PC-3 (cell line): ENCODE measurements at regions not wholly inside any gene's neighbourhood (a gene's known extent, or its start where the extent isn't known, plus 50 kb on each side); places are given as distances from the start of the nearest gene placed in this dataset.
"Not testable (repeated sequence)": the region's sequence is repeated elsewhere in the genome, so short reads cannot be mapped to it uniquely, and the experiment has no call there.

ENCODE experiments used
- ATAC-seq: fragments of 200-7000 bp; cut with Tn5 transposase; 2 replicates; pipeline ENCODE4 v1.9.1; 2020; ENCODE audit warnings: mild to moderate bottlenecking, moderate library complexity
- BruUV-seq: library from RNA; stranded (reverse); fragments of 400-500 nt; replicated peaks from 2 replicates; lab custom pipeline; 2021; lab: Mats Ljungman, UMichigan
- CTCF ChIA-PET: fragments of 300-600 bp; sonication (Branson Sonifier 250); formaldehyde crosslinking; loops from one replicate; lab custom pipeline; 2022; ENCODE audit warnings: antibody characterized with exemption; lab: Charles Lee
- POLR2A ChIA-PET: fragments of 300-600 bp; sonication (Branson Sonifier 250); formaldehyde crosslinking; loops from one replicate; lab custom pipeline; 2022; ENCODE audit warnings: antibody characterized with exemption; ENCODE audit not compliant: unreplicated experiment; lab: Charles Lee
- DNase-seq: peaks from one replicate; pipeline ENCODE4 v3.0.0-alpha.2; 2015
- H2AFZ ChIP-seq: fragments of 300-600 bp; sonication (generic); 2 replicates; pipeline ENCODE4 v1.6.0; 2016; ENCODE audit warnings: antibody characterized with exemption, low read length
- H3F3A ChIP-seq: fragments of 300-600 bp; sonication (generic); one replicate; pipeline ENCODE4 v1.6.0; 2017; ENCODE audit warnings: antibody characterized with exemption, low read length, control low read depth, mild to moderate bottlenecking; ENCODE audit not compliant: unreplicated experiment
- H3K27ac ChIP-seq: fragments of 300-600 bp; sonication (generic); 2 replicates; pipeline ENCODE4 v1.5.1; 2016; ENCODE audit warnings: mild to moderate bottlenecking, low read length
- H3K27me3 ChIP-seq: fragments of 300-600 bp; sonication (generic); 2 replicates; pipeline ENCODE4 v1.6.1; 2016; ENCODE audit warnings: low read length, mixed read lengths
- H3K36me3 ChIP-seq: fragments of 300-600 bp; sonication (generic); 2 replicates; pipeline ENCODE4 v1.6.1; 2016; ENCODE audit warnings: low read depth, mixed run types, low read length, mixed read lengths
- H3K4me1 ChIP-seq: fragments of 300-600 bp; sonication (generic); 2 replicates; pipeline ENCODE4 v1.5.1; 2016; ENCODE audit warnings: low read length; ENCODE audit not compliant: insufficient read depth
- H3K4me2 ChIP-seq: fragments of 300-600 bp; sonication (generic); 2 replicates; pipeline ENCODE4 v1.6.0; 2016; ENCODE audit warnings: low read length
- H3K4me3 ChIP-seq: fragments of 300-600 bp; sonication (generic); 2 replicates; pipeline ENCODE4 v1.5.1; 2016; ENCODE audit warnings: mild to moderate bottlenecking, low read length, mixed read lengths
- H3K79me2 ChIP-seq: fragments of 300-600 bp; sonication (generic); 2 replicates; pipeline ENCODE4 v1.6.1; 2017; ENCODE audit warnings: low read length, mixed read lengths
- H3K9ac ChIP-seq: fragments of 300-600 bp; sonication (generic); 2 replicates; pipeline ENCODE4 v1.6.0; 2016; ENCODE audit warnings: mild to moderate bottlenecking, low read length
- H3K9me2 ChIP-seq: fragments of 300-600 bp; sonication (generic); replicated peaks from 2 replicates; pipeline ENCODE4 v1.6.1; 2016; ENCODE audit warnings: mixed run types, low read length, mixed read lengths
- H3K9me3 ChIP-seq: fragments of 300-600 bp; sonication (generic); 2 replicates; pipeline ENCODE4 v1.6.1; 2016; ENCODE audit warnings: low read length, mixed read lengths
- H4K20me1 ChIP-seq: fragments of 300-600 bp; sonication (generic); 2 replicates; pipeline ENCODE4 v1.6.1; 2016; ENCODE audit warnings: low read length, mixed read lengths
- intact Hi-C: fragments of 100-400 bp; cut with micrococcal nuclease; formaldehyde crosslinking; loops from 2 replicates; pipeline ENCODE4 v1.9.0; 2023

DNA sequence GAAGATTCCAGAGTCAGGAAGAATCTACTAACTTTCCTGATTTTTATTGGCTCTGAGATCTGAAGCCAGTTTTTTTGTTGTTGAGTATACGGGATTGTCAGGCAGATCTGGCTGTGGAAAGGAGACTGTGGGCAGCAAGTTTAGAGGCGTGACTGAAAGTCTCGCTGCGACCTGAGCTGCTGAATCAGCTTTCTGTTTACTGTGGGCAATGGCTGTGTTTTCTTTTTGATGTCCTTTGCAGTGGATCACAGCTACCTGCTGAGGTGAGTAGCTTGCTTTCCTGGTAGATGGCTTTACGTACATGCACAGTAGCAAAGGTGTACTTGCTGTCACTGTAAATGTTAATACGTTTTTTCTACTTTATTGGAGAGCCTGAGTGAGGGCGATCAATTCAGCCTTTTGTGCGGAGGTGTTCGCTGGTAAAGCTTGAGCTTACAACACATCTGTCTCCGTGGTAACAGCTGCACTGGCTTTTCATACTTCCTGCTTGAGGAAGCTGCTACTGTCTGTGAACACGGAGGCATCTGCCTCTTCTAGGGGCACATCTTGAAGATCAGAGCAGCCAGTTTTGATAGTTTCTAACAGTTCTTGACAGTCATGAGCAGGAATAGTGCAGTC, 97.8 kb downstream of the ALG1L2 start:
- H3F3A ChIP-seq, H3K4me1 ChIP-seq, H3K4me3 ChIP-seq, ATAC-seq, H3K27me3 ChIP-seq, H2AFZ ChIP-seq, intact Hi-C loops, H3K36me3 ChIP-seq, H3K79me2 ChIP-seq, H3K9ac ChIP-seq, BruUV-seq, H4K20me1 ChIP-seq, POLR2A ChIA-PET, CTCF ChIA-PET, DNase-seq, H3K27ac ChIP-seq, H3K9me2 ChIP-seq, H3K4me2 ChIP-seq, H3K9me3 ChIP-seq: not testable (repeated sequence)

DNA sequence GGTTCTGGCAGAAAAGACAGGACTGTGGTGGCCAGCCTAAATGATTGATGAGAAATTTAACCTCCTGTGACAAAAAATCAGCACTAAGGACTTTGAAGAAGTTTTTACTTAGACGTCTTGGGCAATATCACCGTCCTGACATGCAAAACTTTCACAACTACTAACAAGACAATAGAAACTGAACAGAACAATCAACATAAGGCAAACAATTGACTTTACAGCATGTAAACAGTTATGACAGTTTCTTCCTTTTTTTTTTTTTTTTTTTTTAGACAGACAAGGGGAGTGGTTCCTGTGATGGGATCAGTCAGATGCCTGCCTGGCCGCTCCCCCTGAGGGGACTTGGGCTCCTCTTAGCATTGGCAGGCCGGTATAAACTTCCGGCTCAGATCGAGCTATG, 100.8 kb downstream of the ALG1L2 start:
- BruUV-seq, H3K27ac ChIP-seq, H3K4me2 ChIP-seq, H3K9me2 ChIP-seq, H2AFZ ChIP-seq, DNase-seq, H3K27me3 ChIP-seq, H3K9ac ChIP-seq, H3K9me3 ChIP-seq, H3K36me3 ChIP-seq, POLR2A ChIA-PET, H3K4me3 ChIP-seq, H3K79me2 ChIP-seq, H4K20me1 ChIP-seq, CTCF ChIA-PET, H3F3A ChIP-seq, intact Hi-C loops, ATAC-seq, H3K4me1 ChIP-seq: not testable (repeated sequence)

- H3K4me1 ChIP-seq, BruUV-seq, POLR2A ChIA-PET, DNase-seq, H4K20me1 ChIP-seq, H3K79me2 ChIP-seq, H2AFZ ChIP-seq, H3K9me3 ChIP-seq, H3F3A ChIP-seq, intact Hi-C loops, H3K27me3 ChIP-seq, H3K9ac ChIP-seq, H3K4me3 ChIP-seq, ATAC-seq, H3K27ac ChIP-seq, H3K36me3 ChIP-seq, H3K4me2 ChIP-seq, CTCF ChIA-PET, H3K9me2 ChIP-seq: not testable (repeated sequence)
These were observed 102.1 kb downstream of the ALG1L2 start for GRCh38 chr3:130183689-130184088.

DNA sequence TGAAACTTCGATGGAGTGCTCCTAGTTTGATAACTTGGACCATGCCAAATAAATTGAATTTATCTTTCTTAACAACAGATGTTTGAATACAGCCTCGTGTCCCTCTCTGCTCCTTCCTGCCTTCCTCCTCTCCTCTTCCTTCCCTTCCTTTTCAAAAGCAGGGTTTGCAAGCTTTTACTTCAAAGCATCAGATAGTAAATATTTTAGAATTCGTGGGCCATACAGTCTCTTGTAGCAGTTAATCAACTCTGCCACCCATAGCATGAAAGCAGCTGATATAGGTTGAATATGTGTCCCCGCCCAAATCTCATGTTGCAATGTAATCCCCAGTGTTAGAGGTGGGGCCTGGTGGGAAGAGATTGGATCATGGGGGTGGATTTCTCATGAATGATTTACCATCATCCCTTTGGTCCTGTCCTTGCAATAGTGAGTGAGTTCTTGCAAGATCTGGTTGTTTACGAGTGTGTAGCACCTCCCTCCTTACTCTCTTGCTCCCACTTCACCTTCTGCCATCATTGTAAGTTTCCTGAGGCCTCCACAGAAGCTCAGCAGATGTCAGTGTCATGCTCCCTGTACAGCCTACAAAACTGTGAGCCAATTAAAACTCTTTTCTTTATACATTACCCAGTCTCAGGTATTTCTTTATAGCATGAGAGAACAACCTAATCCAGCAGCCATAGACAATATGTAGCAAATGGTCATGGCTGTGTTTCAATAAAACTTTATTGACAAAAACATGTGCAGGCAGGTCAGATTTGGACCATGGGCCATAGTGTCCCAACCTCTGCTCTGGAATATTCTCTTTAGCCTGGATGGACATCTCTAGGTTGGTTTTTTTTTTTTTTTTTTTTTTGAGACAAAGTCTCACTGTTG, 102.8 kb downstream of the ALG1L2 start:
- POLR2A ChIA-PET, H3K9me3 ChIP-seq, DNase-seq, H3K4me3 ChIP-seq, ATAC-seq, BruUV-seq, H3K4me1 ChIP-seq, H3K4me2 ChIP-seq, H3K79me2 ChIP-seq, H4K20me1 ChIP-seq, H3K9ac ChIP-seq, CTCF ChIA-PET, H2AFZ ChIP-seq, intact Hi-C loops, H3F3A ChIP-seq, H3K27me3 ChIP-seq, H3K36me3 ChIP-seq, H3K9me2 ChIP-seq, H3K27ac ChIP-seq: not testable (repeated sequence)

DNA sequence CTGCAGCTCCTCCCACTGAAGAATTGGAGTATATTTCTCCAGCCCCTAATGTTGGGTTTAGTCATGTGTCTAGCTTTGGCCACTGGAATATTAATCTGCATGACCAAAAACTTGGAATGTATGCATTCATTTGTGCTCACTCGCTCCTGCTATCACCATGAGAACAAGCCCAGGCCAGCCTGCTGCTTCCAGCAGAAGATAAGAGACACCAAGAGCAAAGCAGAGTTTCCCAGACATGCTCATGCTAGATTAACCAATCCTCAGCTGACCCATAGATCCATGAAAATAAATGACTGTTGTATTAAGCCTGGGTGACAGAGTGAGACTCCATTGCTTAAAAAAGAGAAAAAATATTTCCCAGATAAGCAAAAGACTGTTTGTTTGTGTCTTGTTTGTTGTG, 119.6 kb downstream of the ALG1L2 start:
- H3K9me3 ChIP-seq, BruUV-seq, H3K9ac ChIP-seq, H3K79me2 ChIP-seq, H3F3A ChIP-seq, H3K27ac ChIP-seq, H3K36me3 ChIP-seq, H3K9me2 ChIP-seq, intact Hi-C loops, H3K4me2 ChIP-seq, H3K4me1 ChIP-seq, ATAC-seq, H3K4me3 ChIP-seq, H3K27me3 ChIP-seq, DNase-seq, CTCF ChIA-PET, H4K20me1 ChIP-seq, H2AFZ ChIP-seq, POLR2A ChIA-PET: not testable (repeated sequence)

DNA sequence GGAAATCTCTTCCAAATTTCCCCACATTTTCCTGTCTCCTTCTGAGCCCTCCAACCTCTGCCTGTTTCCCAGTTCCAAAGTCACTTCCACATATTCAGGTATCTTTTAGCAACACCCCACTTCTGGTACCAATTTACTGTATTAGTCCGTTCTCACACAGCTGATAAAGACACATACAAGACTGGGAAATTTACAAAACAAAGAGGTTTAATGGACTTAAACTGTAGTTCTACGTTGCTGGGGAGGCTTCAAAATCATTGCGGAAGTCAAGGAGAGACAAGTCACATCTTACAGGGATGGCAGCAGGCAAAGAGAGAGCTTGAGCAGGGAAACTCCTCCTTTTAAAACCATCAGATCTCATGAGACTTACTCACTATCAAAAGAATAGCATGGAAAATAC, 122.0 kb downstream of the ALG1L2 start:
- ATAC-seq, H3K4me2 ChIP-seq, H3F3A ChIP-seq, H3K79me2 ChIP-seq, H2AFZ ChIP-seq, H3K27ac ChIP-seq, intact Hi-C loops, H4K20me1 ChIP-seq, H3K4me1 ChIP-seq, H3K9me2 ChIP-seq, H3K27me3 ChIP-seq, H3K36me3 ChIP-seq, CTCF ChIA-PET, H3K9me3 ChIP-seq, BruUV-seq, H3K4me3 ChIP-seq, DNase-seq, POLR2A ChIA-PET, H3K9ac ChIP-seq: not testable (repeated sequence)
